ENCODE measurements at regions not wholly inside any gene's neighbourhood (a gene's known extent, or its start where the extent isn't known, plus 50 kb on each side); places are given as distances from the start of the nearest gene placed in this dataset.

GRCh38 chr12:98151984-98152383 lies 363.4 kb upstream of the TMPO start:
- no peak for DNase-seq

DNA sequence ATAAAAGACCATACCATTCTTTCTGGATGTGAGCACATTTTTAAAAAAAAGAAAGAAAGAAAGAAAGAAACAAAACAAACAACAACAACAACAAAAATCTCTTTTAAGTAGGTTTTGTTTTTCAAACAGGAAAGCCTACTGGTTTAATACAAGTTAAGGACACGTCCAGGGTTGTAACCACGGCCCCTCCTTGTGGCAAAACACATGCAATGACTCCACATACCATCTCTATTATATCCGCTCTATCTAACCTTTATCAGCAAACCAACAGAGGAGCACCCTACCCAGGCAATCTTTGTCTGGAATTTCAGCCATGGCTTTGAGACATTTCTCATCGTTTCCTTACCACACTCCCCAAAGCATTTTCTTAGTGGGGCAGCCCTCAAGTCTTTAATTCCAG lies 360.5 kb upstream of the TMPO start:
- no peak for DNase-seq

DNA sequence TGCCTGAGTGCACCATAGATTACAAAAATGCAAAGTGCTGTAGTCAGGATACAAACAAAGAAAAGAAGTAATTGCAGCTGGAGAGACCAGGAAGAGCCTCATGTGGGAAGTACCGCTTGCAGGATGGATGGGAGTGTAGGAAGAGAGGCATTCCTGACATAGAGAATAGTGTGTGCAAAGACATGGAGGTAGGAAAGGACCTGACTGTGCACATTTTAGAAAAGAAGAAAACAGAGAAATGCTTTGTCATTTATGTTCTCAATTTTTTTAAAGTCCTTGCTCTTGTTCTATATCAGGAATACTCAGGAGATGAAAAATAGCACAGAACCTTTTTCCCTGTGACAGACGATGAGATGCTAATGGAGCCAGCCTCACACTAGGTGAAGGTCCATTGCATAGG lies 358.7 kb upstream of the TMPO start:
- no peak for DNase-seq

GRCh38 chr12:98162906-98163678 lies 352.3 kb upstream of the TMPO start:
- no peak for DNase-seq

DNA sequence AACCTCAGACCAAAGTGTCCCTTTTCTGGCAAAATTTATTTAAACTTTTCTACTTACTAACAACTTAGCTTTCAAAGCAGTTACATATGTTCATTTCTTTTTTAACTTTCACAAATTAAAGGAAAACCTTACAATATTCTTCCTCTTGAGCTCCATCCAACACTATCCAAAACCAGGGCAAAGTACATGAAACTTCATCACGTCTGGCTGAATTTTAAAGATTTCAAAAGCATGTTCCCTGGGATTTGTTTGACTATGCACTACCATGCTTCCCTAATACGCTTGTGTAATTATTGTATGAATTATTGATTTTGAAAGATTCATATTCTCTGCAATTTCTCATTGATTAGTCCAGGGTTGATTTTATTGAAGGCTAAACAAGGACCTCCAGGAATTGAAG lies 343.1 kb upstream of the TMPO start:
- DNase-seq: no peak

DNA sequence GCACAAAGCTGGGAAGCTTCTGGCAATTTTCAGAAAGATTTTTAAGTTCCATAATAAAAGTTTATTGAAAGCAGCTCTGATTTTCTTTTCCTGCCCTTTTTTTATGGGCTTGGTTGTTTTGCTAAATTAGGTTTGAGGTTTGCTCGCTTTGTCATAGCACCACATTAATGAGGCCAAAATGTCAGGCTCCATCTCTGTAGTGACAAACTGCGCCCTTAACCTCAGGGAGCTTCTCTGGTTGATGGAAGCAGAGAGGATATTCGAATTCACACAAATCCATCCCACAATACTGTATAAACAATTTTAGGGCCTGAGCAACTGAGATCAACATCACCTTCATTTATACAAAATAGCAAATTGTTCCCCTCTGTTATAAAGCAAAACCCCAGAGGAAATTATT lies 342.6 kb upstream of the TMPO start:
- no peak for DNase-seq

DNA sequence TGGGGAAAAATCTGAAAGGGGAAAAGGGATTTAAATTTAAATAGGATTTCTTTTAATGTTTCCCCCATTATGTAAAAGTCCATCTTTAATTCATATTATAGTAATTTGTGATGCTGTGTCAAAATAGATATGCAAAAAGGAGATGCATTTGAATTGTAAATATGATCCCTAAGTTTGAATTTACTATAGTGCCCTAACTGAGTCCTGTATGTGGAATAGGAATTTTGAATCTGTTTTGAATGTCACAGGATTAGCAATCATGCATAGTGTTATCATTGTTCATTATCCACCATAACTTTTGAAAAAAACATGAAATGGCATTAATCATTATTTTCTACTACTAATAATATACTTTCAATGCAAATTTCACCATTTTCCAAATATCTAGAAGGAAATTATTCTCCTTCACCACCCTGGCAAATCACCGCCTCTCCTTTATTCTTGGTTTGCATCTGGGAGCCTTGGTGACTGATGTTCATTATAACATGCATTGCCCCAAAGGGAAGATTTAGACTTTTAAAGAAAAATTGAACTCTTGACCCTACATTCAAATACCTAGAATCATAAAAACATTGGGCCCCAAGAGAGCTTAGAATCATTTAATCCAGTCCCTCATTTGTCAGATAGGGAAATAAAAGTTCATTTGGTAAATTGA lies 341.5 kb upstream of the TMPO start:
- DNase-seq: no peak

GRCh38 chr12:98174428-98174809 lies 341.0 kb upstream of the TMPO start:
- DNase-seq: no peak

DNA sequence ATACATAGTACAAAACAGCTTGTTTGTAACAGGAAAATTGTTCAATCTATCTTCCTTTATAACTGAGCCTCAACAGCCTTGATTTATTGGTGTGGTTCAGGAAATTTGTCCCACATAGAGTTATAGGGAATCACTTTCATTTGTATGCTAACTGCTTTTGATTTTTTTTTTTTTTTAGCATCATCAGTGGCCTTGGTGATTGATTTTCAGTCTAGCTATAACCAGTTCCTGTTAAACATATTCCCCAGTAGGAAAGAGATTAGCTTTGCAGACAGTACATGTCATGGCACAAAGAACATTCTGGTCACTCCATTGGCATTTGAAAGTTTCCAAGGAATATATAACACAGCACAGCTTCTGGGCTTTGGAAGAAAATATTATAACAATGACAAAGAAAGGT lies 337.3 kb upstream of the TMPO start:
- no peak for DNase-seq

GRCh38 chr12:98179151-98179550 lies 336.2 kb upstream of the TMPO start:
- DNase-seq: no peak

DNA sequence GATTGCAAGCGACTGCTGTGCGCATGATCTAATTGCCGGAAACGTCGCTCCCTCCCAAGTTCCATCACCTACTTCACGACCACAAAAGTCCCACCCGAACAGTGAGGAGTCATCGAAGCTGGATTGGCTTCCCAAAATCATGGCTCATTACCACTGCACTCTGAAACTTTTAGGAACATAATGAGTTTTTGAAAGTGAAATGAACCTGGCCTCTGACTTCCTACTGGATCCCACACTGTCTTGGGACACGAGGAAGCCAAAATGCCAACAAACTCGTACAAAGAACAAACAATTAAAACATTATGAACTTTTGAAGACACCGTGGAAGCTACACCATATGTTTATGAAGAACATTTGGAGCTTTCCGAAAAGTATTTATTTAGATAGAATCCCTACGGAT lies 334.8 kb upstream of the TMPO start:
- no peak for DNase-seq

- no peak for DNase-seq
Observed at GRCh38 chr12:98182821-98183220, 332.6 kb upstream of the TMPO start.

GRCh38 chr12:98185606-98186005 lies 329.8 kb upstream of the TMPO start:
- no peak for DNase-seq

- no peak for DNase-seq
Observed at GRCh38 chr12:98188650-98189077, 326.7 kb upstream of the TMPO start.

- DNase-seq: no peak
Observed at GRCh38 chr12:98194591-98194990, 320.8 kb upstream of the TMPO start.

DNA sequence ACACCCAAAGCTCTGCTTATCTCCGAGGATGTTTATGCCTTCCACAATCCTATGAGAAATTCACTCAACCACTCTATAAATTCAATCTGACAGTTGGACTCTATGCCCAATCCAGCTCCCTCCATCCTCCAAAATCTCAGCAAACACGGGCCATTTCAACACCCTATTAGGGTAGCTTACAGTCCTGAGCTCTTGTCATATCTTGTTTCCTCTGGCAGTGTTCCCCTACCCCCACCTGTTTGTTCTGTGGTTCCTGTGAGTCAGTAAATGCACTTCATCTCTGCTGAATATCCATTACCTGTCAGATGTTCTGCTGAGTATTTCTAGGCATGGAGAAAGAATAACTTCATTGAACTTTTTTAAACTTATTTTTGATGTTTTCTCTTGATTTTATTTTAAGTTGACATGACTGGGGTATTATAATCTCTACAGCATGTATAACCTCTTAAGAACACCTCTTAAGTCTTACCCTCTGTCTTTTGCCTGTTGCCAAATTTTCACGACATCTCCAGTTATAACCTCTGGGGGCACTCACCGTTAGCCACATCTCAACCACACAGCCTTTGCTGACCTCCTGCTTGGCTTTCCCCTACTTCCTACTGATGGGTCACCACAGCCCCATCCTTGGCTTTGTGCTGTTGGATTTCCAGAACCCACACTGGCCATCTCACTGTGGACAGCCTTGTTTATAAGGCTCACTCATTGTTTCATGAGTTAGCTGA lies 317.0 kb upstream of the TMPO start:
- DNase-seq: no peak

DNA sequence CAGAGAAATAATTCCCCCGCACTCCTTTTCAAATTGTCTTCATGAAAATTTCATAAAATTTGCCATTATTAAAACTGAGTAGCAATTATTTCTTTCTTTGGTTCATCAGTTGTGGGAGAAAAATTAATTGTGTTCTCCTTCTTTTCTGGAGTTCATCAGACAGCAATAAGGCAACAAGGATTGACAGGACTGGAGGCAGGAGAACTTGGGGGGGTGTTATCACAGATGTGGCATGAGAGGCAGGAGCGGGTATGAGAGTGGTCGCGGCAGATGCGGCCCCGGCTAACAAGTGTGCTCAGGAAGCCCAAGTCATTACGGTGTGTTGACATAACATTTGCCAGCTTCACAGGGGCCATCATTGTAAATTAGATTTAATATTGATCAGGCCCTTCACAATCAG lies 306.6 kb upstream of the TMPO start:
- DNase-seq: no peak

GRCh38 chr12:98211909-98212695 lies 303.3 kb upstream of the TMPO start:
- DNase-seq: no peak

- DNase-seq: no peak
Observed at GRCh38 chr12:98213556-98213955, 301.8 kb upstream of the TMPO start.

DNA sequence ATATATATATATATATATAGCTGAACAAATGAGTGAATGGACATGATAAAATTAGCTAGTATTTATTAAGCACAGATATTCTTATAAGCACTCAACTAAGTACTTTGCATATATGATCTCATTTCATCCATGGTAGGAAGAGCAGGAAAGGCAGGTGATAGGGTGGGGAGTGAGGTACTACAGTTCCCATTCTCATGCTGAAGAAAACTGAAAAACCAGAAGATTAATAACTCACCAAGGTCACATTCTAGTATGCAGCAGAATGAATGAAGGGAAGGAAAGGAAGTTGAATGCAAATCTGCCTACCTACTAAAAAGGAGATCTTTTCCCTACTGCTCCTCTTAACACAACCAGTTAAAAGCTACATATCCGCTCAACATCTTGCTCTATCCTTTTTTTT lies 298.1 kb upstream of the TMPO start:
- DNase-seq: no peak

DNA sequence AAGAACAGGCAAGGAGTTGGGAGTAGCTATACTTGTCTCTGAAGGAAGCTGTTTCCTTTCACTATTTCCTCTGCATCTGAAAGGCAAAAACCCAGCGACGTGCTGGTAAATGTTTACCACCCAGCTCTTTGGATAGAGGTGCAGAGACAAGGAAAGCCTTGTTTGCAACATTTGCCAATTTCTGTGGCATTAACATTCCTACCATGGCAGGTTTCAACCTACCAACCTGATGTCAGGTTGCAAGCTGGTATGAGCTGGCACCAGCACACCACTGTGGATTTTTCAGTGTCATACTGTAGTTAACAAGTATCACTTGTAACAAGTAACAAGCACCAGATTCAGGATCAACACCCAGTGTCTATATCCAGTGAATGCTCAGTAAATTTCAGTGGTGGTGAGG lies 294.8 kb upstream of the TMPO start:
- no peak for DNase-seq

DNA sequence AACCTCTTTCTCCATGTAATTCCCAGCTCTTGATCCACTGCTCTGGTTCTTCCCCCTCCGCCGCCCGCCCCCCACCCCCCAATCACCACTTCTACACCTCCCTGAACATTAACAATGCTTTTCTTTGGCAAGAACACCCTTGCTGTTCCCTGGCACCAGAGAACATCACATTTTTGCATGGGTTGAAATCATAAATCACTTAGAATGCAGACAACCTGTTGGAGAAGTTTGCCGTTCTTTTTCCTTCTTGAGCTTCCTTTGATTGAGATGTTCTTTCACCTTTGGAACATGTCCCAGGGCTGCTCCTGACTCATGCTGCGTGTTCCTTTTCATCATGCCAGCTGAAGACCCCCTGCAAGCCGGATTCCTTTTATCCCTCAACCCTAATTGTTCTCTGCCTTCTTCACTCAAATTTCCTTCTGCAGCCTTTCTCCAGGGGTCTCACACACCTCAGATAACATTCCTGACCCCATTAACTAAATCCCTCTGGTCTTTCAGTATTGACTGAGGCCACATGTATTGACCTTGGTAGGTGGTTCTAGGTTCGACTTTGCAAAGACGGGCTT lies 294.1 kb upstream of the TMPO start:
- DNase-seq: no peak

DNA sequence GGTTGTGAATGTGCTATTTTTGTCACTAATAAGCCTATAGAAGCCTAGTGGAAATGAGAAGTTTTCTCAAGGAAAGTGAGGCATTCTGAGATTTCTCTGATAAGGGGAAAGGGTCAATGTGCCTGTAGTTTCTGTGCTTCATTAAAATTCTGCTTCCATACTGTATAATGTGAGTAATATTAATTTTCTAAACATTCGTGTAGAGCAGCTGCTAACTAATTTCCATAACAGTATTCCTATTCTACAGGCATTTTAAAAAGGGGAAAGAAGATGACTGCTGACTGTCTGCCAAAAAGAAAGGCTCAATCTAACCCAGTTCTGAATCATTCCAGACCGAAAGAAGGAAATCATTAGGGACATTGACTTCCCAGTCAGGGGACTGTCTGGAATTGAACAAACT lies 293.3 kb upstream of the TMPO start:
- DNase-seq: no peak

Measured in bone marrow (tissue), 2 donors.